Renal pelvis (tissue), 1 donor: ENCODE measurements at regions not wholly inside any gene's neighbourhood (a gene's known extent, or its start where the extent isn't known, plus 50 kb on each side); places are given as distances from the start of the nearest gene placed in this dataset.

ENCODE experiments used
- DNase-seq: peaks from one replicate; pipeline ENCODE4 v3.0.0-alpha.2; 2013

- DNase-seq, result no peak
These were observed 81.4 kb upstream of the DAB2 start for GRCh38 chr5:39506211-39506610.

GRCh38 chr5:39505791-39506190, 81.0 kb upstream of the DAB2 start:
- DNase-seq, result no peak

DNA sequence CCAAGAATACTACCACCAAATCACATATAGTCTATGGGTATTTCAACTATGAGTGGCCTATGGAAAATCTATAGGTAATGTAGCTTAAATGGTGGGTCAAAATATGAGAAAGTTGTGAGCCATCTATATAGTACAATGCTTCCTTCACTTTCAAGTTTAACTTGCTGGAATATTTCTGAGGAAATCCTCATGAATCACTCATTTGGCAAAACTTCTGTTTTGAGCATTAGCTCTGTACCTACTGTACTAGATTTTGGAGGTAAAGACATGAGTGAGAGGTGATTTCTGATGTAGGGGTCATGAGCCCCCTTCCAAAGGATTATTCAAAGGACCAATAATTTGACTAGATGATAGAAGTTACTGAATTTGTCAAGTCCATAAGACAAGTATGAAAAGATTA, 80.6 kb upstream of the DAB2 start:
- no peak for DNase-seq

- DNase-seq, result no peak
These were observed 78.4 kb upstream of the DAB2 start for GRCh38 chr5:39503155-39503554.

DNA sequence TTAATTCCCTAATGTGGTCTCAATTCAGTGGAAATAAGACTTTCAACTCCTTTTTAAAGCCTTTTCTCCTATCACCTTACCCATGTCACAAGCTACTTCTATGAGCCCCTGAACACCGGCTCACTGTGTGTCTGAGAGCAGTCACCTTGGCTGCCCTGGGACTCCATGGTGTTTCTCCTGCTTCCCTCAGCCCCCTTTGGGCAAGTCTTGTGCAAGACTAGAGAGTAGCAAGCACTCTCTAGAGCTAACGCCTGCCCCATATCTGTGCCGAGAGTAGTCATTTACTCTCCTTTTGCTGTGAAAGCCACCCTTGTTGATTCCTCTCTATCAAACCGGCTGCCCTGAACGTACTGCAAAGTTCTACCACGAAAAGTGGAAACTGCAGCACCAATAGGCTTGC, 77.9 kb upstream of the DAB2 start:
- no peak for DNase-seq

- no peak for DNase-seq
These were observed 76.6 kb upstream of the DAB2 start for GRCh38 chr5:39501397-39501796.

GRCh38 chr5:39500551-39501175, 75.9 kb upstream of the DAB2 start:
- DNase-seq, result no peak

- DNase-seq, result no peak
These were observed 73.6 kb upstream of the DAB2 start for GRCh38 chr5:39498278-39498952.

GRCh38 chr5:39497322-39497721, 72.5 kb upstream of the DAB2 start:
- DNase-seq, result no peak

DNA sequence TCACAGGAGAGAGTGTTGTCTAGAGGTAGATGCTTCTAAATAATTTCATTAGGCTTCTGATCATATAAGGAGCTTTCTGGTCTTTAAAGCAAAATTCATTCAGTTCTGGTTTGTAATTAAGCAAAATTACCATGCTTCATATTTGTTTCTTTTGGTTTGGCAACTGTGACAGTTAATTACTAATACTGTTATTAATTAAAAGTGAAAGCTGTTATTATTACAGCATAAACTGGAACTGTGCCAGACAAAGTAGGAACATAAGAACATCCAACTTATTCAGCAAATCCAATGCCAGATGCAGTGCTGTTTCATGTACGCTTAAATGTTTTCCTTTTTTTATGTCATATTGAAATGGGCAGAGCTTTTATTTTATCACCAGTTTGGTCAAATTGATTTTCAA, 70.4 kb upstream of the DAB2 start:
- DNase-seq, result no peak

- DNase-seq, result no peak
These were observed 69.8 kb upstream of the DAB2 start for GRCh38 chr5:39494534-39494933.

- DNase-seq, result no peak
These were observed 69.3 kb upstream of the DAB2 start for GRCh38 chr5:39494107-39494510.

DNA sequence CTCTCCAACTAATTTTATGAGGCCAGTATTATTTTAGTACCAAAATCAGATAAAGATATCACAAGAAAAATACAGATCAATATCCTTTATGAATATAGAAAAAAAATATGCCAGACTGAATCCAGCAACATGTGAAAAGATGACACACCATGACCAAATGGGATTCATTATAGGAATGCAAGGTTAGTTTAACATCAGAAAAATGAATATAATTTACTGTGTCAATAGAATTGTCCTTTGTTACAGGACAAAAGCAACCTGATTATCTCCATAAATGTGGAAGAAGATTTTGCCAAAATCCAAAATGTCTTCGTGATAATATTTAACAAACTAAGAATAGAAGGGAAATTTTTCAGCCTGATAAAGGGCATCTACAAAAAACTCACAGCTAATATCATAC, 66.4 kb upstream of the DAB2 start:
- DNase-seq, result no peak

GRCh38 chr5:39489263-39489662, 64.5 kb upstream of the DAB2 start:
- DNase-seq, result no peak

DNA sequence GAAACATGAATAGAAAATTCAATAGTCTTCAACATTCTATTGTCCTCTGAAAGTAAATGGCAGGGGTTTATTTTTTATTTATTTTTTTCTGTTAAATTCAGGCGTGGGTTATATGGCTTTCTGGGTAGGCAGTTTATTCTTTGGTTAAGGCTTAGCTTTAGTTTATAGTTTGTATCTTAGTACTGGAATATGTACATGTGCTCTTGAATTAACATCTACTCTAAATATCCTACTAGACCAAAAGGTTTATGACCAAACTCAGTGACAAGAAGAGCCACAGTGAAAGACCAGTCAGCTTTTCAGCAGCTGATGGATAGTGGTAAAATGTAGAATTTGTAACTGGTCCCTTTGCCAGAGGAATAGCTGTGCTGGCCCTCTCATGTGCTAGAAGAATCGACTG, 62.0 kb upstream of the DAB2 start:
- DNase-seq, result no peak

DNA sequence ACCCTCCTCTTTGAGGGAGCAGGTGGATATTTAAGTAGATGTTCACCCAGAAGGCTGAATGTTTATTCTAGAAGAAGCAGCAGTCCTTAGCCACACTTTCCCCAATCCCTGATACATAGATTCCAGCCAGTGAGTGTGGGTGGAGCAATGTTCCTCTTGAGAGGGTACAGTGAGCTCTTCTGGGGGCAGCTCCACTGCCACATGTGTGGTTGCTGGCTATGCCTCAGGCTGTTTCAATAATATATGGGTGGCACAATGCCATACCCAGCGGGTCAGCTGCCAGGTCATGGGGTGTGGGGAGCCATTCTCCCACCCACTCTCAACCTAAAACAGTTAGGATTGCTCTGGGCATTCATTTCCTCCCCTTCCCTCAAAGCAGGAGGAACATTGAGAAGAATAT, 61.6 kb upstream of the DAB2 start:
- no peak for DNase-seq

GRCh38 chr5:39485079-39485478, 60.3 kb upstream of the DAB2 start:
- DNase-seq, result no peak

- no peak for DNase-seq
These were observed 59.9 kb upstream of the DAB2 start for GRCh38 chr5:39484673-39485072.

DNA sequence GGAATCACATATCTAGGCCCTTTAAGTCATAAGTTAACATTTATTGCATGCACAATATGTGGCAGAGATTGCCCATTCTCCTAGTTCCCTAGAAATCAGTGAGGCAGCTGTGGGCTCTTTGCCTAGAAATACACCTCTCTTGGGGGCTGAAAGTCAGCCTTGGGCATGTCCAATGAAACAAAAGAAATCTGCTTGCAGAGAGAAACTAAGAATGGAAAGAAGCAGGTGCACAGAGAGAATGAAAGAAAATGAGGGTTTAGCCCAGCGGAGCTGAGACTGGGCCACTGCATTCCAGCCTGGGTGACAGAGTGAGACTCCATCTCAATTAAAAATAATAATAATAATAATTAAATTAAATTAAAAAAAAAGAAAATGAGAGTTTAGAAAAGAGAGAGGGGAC, 57.3 kb upstream of the DAB2 start:
- no peak for DNase-seq

- no peak for DNase-seq
These were observed 54.8 kb upstream of the DAB2 start for GRCh38 chr5:39479537-39479936.

DNA sequence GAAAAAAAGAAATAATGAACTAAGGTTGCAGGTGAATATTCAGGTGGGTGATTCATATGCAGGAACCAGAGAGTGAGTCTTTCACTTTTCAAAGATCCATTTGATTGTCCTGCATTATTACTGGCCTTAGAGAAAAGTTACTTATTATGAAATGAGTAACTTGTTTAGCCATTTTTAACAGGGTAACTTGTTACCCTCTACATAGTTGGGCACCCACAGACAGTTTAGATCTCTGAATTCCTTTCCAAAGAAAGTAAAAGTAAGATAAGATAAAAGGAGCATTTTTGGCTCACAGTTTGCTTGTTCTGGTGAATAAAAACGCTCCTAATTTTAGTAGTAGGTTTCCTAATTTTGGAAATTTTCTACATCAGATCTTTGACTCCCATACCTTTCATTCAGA, 54.1 kb upstream of the DAB2 start:
- no peak for DNase-seq

GRCh38 chr5:39476843-39477220, 52.1 kb upstream of the DAB2 start:
- DNase-seq, result no peak

DNA sequence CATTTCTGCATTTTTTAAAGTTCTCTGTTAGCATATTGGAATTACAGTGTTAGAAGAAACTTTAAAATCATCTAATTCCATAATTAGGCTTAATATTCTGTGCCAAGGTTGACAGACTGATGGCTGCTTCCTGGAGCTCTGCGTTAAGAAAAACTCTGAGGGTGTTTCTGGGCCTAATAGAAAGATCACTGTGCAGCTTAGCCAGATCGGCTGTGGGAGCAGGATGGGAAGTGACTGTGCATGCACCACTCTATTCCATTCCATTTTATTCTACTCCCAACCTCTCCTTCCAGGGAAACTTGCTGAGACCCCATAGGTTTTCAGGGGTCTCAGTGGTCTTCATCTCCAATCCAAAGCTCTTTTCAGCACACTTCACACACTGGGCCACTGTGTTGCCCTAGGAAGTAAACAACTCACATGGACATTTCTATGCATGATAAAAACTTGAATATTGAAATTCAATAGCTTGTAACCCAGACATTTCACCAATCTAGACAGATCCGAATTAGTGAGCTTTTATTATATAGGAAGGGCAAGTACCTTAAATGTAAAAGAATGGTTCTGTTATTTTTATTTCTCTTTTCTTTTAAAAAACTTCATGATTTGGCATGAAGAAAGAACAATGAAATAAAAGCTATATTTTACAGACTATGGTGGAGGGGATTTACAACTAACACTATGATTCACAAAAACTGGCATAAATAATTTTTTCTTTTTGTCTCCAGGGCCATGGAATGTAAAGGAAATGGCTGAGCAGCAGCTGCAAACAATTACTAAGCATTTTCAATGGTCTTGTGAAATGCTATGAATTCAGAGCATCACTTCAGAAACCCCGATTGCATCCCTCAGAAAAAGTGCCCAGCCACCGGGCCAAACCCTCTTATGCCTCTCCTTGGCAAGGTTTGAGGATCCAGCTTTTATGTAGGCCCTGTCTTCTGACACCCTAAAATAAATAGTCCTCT, 51.4 kb upstream of the DAB2 start:
- no peak for DNase-seq
